MM.1S (cell line): ENCODE measurements at regions not wholly inside any gene's neighbourhood (a gene's known extent, or its start where the extent isn't known, plus 50 kb on each side); places are given as distances from the start of the nearest gene placed in this dataset.

Experiments used
- DNase-seq: peaks from one replicate; pipeline ENCODE4 v3.0.0-alpha.2; 2015
- H2AFZ ChIP-seq: fragments of 300-600 bp; sonication (generic); 2 replicates; pipeline ENCODE4 v1.6.0; 2016; ENCODE audit warnings: antibody characterized with exemption, low read length
- H3F3A ChIP-seq: fragments of 300-600 bp; sonication (generic); 2 replicates; pipeline ENCODE4 v1.6.1; 2016; ENCODE audit warnings: mild to moderate bottlenecking, antibody characterized with exemption, low read length, moderate library complexity, mixed read lengths; ENCODE audit not compliant: insufficient read depth
- H3K27ac ChIP-seq: fragments of 300-600 bp; sonication (generic); 2 replicates; pipeline ENCODE4 v1.5.1; 2016; ENCODE audit warnings: mild to moderate bottlenecking, low read length
- H3K27me3 ChIP-seq: fragments of 300-600 bp; sonication (generic); replicated peaks from 2 replicates; pipeline ENCODE4 v1.6.0; 2016; ENCODE audit warnings: low read length; ENCODE audit not compliant: insufficient read depth
- H3K36me3 ChIP-seq: fragments of 300-600 bp; sonication (generic); replicated peaks from 2 replicates; pipeline ENCODE4 v1.6.1; 2016; ENCODE audit warnings: mild to moderate bottlenecking, low read length, mixed read lengths; ENCODE audit not compliant: insufficient read depth
- H3K4me1 ChIP-seq: fragments of 300-600 bp; sonication (generic); 2 replicates; pipeline ENCODE4 v1.6.1; 2016; ENCODE audit warnings: low read length, mixed read lengths
- H3K4me2 ChIP-seq: fragments of 300-600 bp; sonication (generic); 2 replicates; pipeline ENCODE4 v1.6.0; 2016; ENCODE audit warnings: low read depth, low read length
- H3K4me3 ChIP-seq: fragments of 300-600 bp; sonication (generic); 2 replicates; pipeline ENCODE4 v1.5.1; 2016; ENCODE audit warnings: low read length, mixed read lengths
- H3K79me2 ChIP-seq: fragments of 300-600 bp; sonication (generic); 2 replicates; pipeline ENCODE4 v1.6.1; 2016; ENCODE audit warnings: mixed run types, low read length, mixed read lengths
- H3K9ac ChIP-seq: fragments of 300-600 bp; sonication (generic); 2 replicates; pipeline ENCODE4 v1.6.1; 2016; ENCODE audit warnings: low read length, mixed read lengths
- H3K9me2 ChIP-seq: fragments of 300-600 bp; sonication (generic); replicated peaks from 2 replicates; pipeline ENCODE4 v1.6.1; 2016; ENCODE audit warnings: mild to moderate bottlenecking, low read length, mixed read lengths; ENCODE audit not compliant: insufficient read depth
- H3K9me3 ChIP-seq: fragments of 300-600 bp; sonication (generic); replicated peaks from 2 replicates; pipeline ENCODE4 v1.6.1; 2016; ENCODE audit warnings: mild to moderate bottlenecking, low read length, mixed read lengths; ENCODE audit not compliant: insufficient read depth
- H4K20me1 ChIP-seq: fragments of 300-600 bp; sonication (generic); 2 replicates; pipeline ENCODE4 v1.6.1; 2016; ENCODE audit warnings: mild to moderate bottlenecking, low read length, moderate library complexity, mixed read lengths; ENCODE audit not compliant: insufficient read depth
- CTCF ChIP-seq: fragments of 300-600 bp; sonication (generic); IDR thresholded peaks from 2 replicates; pipeline ENCODE4 v1.5.1; 2016; ENCODE audit warnings: antibody characterized with exemption, low read length, mixed read lengths
- EZH2 ChIP-seq: fragments of 300-600 bp; sonication (generic); optimal IDR thresholded peaks from 2 replicates; pipeline ENCODE3; 2017; ENCODE audit warnings: low read depth, mild to moderate bottlenecking, antibody characterized with exemption, low read length, mixed read lengths
- EZH2phosphoT487 ChIP-seq: fragments of 300-600 bp; sonication (generic); IDR thresholded peaks from 2 replicates; pipeline ENCODE4 v1.6.1; 2018; ENCODE audit warnings: antibody characterized with exemption, low read length

GRCh38 chr6:48754641-48755040 is 643.6 kb upstream of the PTCHD4 start:
- Histone ChIP-seq H4K20me1 (no peaks in the 10 kb centered on the region), H3K79me2 (no peaks in the 10 kb centered on the region), H3K4me2 (no peak overlapping the region), H3F3A (no peaks in the 10 kb centered on the region), H3K9me2 (no peaks in the 10 kb centered on the region), H3K9ac (no peak overlapping the region), H3K4me1 (no peaks in the 10 kb centered on the region), H3K4me3 (no peak overlapping the region), H2AFZ (no peak overlapping the region), H3K9me3 (no peaks in the 10 kb centered on the region), H3K36me3 (no peaks in the 10 kb centered on the region), H3K27ac (no peak overlapping the region), H3K27me3 (no peaks in the 10 kb centered on the region)
- DNase-seq: no peak
- TF ChIP-seq CTCF (no peak), EZH2 (no peak), EZH2phosphoT487 (no peak)

- H3K4me3 ChIP-seq: no peak overlapping the region
- no peaks in the 10 kb centered on the region for H3K9me3 ChIP-seq
- no peak overlapping the region for H2AFZ ChIP-seq
- H3K27ac ChIP-seq: no peak overlapping the region
- no peaks in the 10 kb centered on the region for H4K20me1 ChIP-seq
- no peaks in the 10 kb centered on the region for H3F3A ChIP-seq
- H3K4me1 ChIP-seq: no peaks in the 10 kb centered on the region
- H3K4me2 ChIP-seq: no peak overlapping the region
- H3K9ac ChIP-seq: no peak overlapping the region
- no peaks in the 10 kb centered on the region for H3K9me2 ChIP-seq
- no peaks in the 10 kb centered on the region for H3K79me2 ChIP-seq
- H3K27me3 ChIP-seq: no peaks in the 10 kb centered on the region
- no peak for DNase-seq
- no peak for TF ChIP-seq EZH2phosphoT487
- no peak for TF ChIP-seq EZH2
- no peak for TF ChIP-seq CTCF
- H3K36me3 ChIP-seq: no peaks in the 10 kb centered on the region
Observed at GRCh38 chr6:48750861-48751260, 639.9 kb upstream of the PTCHD4 start.

GRCh38 chr6:48747471-48747870 is 636.5 kb upstream of the PTCHD4 start:
- no peak overlapping the region for H3K4me3 ChIP-seq
- H3K4me1 ChIP-seq: no peaks in the 10 kb centered on the region
- no peaks in the 10 kb centered on the region for H3K36me3 ChIP-seq
- H3K27ac ChIP-seq: no peak overlapping the region
- H4K20me1 ChIP-seq: no peaks in the 10 kb centered on the region
- H3K9me3 ChIP-seq: no peaks in the 10 kb centered on the region
- no peak overlapping the region for H3K4me2 ChIP-seq
- TF ChIP-seq EZH2: no peak
- no peak for TF ChIP-seq CTCF
- TF ChIP-seq EZH2phosphoT487: no peak
- no peak overlapping the region for H2AFZ ChIP-seq
- no peaks in the 10 kb centered on the region for H3K9me2 ChIP-seq
- no peaks in the 10 kb centered on the region for H3K27me3 ChIP-seq
- H3K9ac ChIP-seq: no peak overlapping the region
- no peaks in the 10 kb centered on the region for H3K79me2 ChIP-seq
- DNase-seq: no peak
- H3F3A ChIP-seq: no peaks in the 10 kb centered on the region

- Histone ChIP-seq H3K27ac (no peak overlapping the region), H4K20me1 (no peaks in the 10 kb centered on the region), H3K4me2 (no peak overlapping the region), H3K9me3 (no peaks in the 10 kb centered on the region), H3K9ac (no peak overlapping the region), H2AFZ (no peak overlapping the region), H3K27me3 (no peaks in the 10 kb centered on the region), H3F3A (no peaks in the 10 kb centered on the region), H3K4me1 (no peaks in the 10 kb centered on the region), H3K79me2 (no peaks in the 10 kb centered on the region), H3K36me3 (no peaks in the 10 kb centered on the region), H3K9me2 (no peaks in the 10 kb centered on the region), H3K4me3 (no peak overlapping the region)
- no peak for TF ChIP-seq EZH2
- no peak for TF ChIP-seq EZH2phosphoT487
- no peak for TF ChIP-seq CTCF
- DNase-seq: no peak
Observed at GRCh38 chr6:48747040-48747439, 636.0 kb upstream of the PTCHD4 start.
